GM18505 (cell line): ENCODE measurements at regions not wholly inside any gene's neighbourhood (a gene's known extent, or its start where the extent isn't known, plus 50 kb on each side); places are given as distances from the start of the nearest gene placed in this dataset.

ENCODE experiments used
- ATAC-seq: cut with Tn5 transposase; IDR thresholded peaks from one replicate; pipeline ENCODE4 v1.9.1; 2021; ENCODE audit not compliant: unreplicated experiment
- POLR2A ChIP-seq: IDR thresholded peaks from 4 replicates; pipeline ENCODE4 v1.6.1; 2011; ENCODE audit warnings: borderline replicate concordance; ENCODE audit not compliant: insufficient read depth, insufficient read length; ENCODE audit errors: extremely low read depth

GRCh38 chr4:125705681-125706080 lies 390.9 kb downstream of the FAT4 start:
- TF ChIP-seq POLR2A = no peak
- no peak for ATAC-seq

GRCh38 chr4:125707397-125707796 lies 392.6 kb downstream of the FAT4 start:
- ATAC-seq = no peak
- no peak for TF ChIP-seq POLR2A

GRCh38 chr4:125710766-125711165 lies 396.0 kb downstream of the FAT4 start:
- TF ChIP-seq POLR2A = no peak
- ATAC-seq = no peak

GRCh38 chr4:125714049-125714448 lies 399.3 kb downstream of the FAT4 start:
- no peak for TF ChIP-seq POLR2A
- ATAC-seq = no peak

GRCh38 chr4:125714845-125715244 lies 400.1 kb downstream of the FAT4 start:
- no peak for TF ChIP-seq POLR2A
- no peak for ATAC-seq

GRCh38 chr4:125719987-125720386 lies 405.2 kb downstream of the FAT4 start:
- no peak for TF ChIP-seq POLR2A
- no peak for ATAC-seq

- ATAC-seq = no peak
- TF ChIP-seq POLR2A = no peak
These were observed 407.3 kb downstream of the FAT4 start for GRCh38 chr4:125722009-125722408.

GRCh38 chr4:125725957-125726525 lies 411.3 kb downstream of the FAT4 start:
- no peak for TF ChIP-seq POLR2A
- ATAC-seq = no peak

- no peak for TF ChIP-seq POLR2A
- ATAC-seq = no peak
These were observed 413.2 kb downstream of the FAT4 start for GRCh38 chr4:125727931-125728330.

GRCh38 chr4:125728568-125728967 lies 413.8 kb downstream of the FAT4 start:
- ATAC-seq = no peak
- TF ChIP-seq POLR2A = no peak

- TF ChIP-seq POLR2A = no peak
- ATAC-seq = no peak
These were observed 414.4 kb downstream of the FAT4 start for GRCh38 chr4:125729171-125729570.

GRCh38 chr4:125732632-125733031 lies 417.9 kb downstream of the FAT4 start:
- no peak for ATAC-seq
- no peak for TF ChIP-seq POLR2A

GRCh38 chr4:125734504-125734903 lies 419.7 kb downstream of the FAT4 start:
- ATAC-seq = no peak
- TF ChIP-seq POLR2A = no peak

- no peak for ATAC-seq
- no peak for TF ChIP-seq POLR2A
These were observed 420.3 kb downstream of the FAT4 start for GRCh38 chr4:125735102-125735501.

GRCh38 chr4:125736057-125736456 lies 421.3 kb downstream of the FAT4 start:
- TF ChIP-seq POLR2A = no peak
- no peak for ATAC-seq

- no peak for ATAC-seq
- no peak for TF ChIP-seq POLR2A
These were observed 425.0 kb downstream of the FAT4 start for GRCh38 chr4:125739760-125740159.

GRCh38 chr4:125741825-125742452 lies 427.2 kb downstream of the FAT4 start:
- no peak for ATAC-seq
- TF ChIP-seq POLR2A = no peak
